Transverse colon (tissue), 3 donors: ENCODE measurements at regions not wholly inside any gene's neighbourhood (a gene's known extent, or its start where the extent isn't known, plus 50 kb on each side); places are given as distances from the start of the nearest gene placed in this dataset.

ENCODE experiments used
- POLR2A ChIP-seq: fragments of 450-650 bp; IDR thresholded peaks from one replicate; pipeline ENCODE4 v1.6.1; 2016; ENCODE audit warnings: antibody characterized with exemption, mild to moderate bottlenecking, moderate library complexity
- TF ChIP-seq, protein P1 (sequence below), 5 experiments: fragments of 200-600 bp in 3 of 5; fragments of 450-650 bp in 2 of 5; sonication (generic) in 3 of 5; IDR thresholded peaks; 1 replicate in 2 of 5; 2 replicates in 3 of 5; pipeline ENCODE4 v1.5.1; 2016 to 2017; ENCODE audit warnings: antibody characterized with exemption in 5 of 5, inconsistent platforms in 3 of 5, mild to moderate bottlenecking in 2 of 5, moderate library complexity in 1 of 5

DNA sequence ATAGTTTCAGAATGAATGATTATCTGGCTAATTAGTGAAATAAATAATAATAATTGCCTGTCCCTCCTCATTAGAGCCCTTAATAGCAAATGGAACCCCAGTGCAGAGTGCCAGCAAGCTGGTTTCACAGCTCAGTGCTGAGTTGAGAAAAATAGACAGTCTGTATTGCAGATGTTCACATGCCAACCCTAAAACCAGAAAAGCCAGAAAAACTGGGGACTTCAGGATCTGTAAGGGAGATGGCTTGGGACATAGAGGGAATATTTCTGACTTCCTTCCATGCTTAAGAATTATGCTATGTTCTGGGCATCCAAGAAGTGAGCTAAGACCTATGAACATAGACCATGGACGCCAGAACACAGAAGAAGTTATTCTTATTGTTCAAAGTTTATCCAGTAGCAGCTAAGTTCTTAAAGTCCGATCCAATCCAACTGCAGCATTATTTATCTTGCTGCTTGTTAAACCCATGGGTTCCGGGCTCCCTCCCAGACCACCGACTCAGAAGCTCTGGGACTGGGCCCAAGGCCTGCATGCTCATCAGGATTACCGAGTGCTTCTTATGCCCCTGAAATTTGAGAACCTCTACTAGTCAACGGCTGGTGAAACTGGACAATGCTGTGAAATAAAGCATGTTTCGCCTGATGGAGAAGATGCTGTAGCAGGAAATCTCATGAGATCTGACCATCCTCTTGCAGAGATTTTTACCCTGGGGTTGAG, 158.3 kb downstream of the FOXB1 start:
- TF ChIP-seq, protein P1, sequence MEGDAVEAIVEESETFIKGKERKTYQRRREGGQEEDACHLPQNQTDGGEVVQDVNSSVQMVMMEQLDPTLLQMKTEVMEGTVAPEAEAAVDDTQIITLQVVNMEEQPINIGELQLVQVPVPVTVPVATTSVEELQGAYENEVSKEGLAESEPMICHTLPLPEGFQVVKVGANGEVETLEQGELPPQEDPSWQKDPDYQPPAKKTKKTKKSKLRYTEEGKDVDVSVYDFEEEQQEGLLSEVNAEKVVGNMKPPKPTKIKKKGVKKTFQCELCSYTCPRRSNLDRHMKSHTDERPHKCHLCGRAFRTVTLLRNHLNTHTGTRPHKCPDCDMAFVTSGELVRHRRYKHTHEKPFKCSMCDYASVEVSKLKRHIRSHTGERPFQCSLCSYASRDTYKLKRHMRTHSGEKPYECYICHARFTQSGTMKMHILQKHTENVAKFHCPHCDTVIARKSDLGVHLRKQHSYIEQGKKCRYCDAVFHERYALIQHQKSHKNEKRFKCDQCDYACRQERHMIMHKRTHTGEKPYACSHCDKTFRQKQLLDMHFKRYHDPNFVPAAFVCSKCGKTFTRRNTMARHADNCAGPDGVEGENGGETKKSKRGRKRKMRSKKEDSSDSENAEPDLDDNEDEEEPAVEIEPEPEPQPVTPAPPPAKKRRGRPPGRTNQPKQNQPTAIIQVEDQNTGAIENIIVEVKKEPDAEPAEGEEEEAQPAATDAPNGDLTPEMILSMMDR (IDR thresholded peaks at IDR 0.05) = no peak
- TF ChIP-seq POLR2A = no peak
